H9 (cell line): ENCODE measurements at regions not wholly inside any gene's neighbourhood (a gene's known extent, or its start where the extent isn't known, plus 50 kb on each side); places are given as distances from the start of the nearest gene placed in this dataset.

Experiments
- DNase-seq: peaks from one replicate; pipeline ENCODE4 v3.0.0-alpha.2; 2017
- H2AFZ ChIP-seq: one replicate; pipeline ENCODE4 v1.6.1; 2013; ENCODE audit warnings: mild to moderate bottlenecking, low read length, control low read depth, moderate library complexity
- H2AK5ac ChIP-seq: 2 replicates; pipeline ENCODE4 v1.6.1; 2013; ENCODE audit warnings: low read length, control low read depth, mixed read lengths; ENCODE audit not compliant: insufficient read length
- H2BK120ac ChIP-seq: one replicate; pipeline ENCODE4 v1.6.1; 2013; ENCODE audit warnings: low read depth, mild to moderate bottlenecking, low read length, control low read depth, inconsistent platforms; ENCODE audit not compliant: poor library complexity, severe bottlenecking
- H2BK12ac ChIP-seq: 2 replicates; pipeline ENCODE4 v1.6.1; 2013; ENCODE audit warnings: low read length, control low read depth, mixed read lengths, low read depth; ENCODE audit not compliant: insufficient read length
- H2BK15ac ChIP-seq: 2 replicates; pipeline ENCODE4 v1.6.1; 2013; ENCODE audit warnings: low read depth, low read length, control low read depth
- H2BK20ac ChIP-seq: one replicate; pipeline ENCODE4 v1.6.1; 2013; ENCODE audit warnings: low read depth, mild to moderate bottlenecking, low read length, control low read depth, inconsistent platforms; ENCODE audit not compliant: poor library complexity, severe bottlenecking
- H2BK5ac ChIP-seq: 2 replicates; pipeline ENCODE4 v1.6.1; 2013; ENCODE audit warnings: low read length, control low read depth, mixed read lengths; ENCODE audit not compliant: insufficient read length
- H3K14ac ChIP-seq: 2 replicates; pipeline ENCODE4 v1.6.1; 2013; ENCODE audit warnings: low read length, control low read depth; ENCODE audit not compliant: insufficient read depth
- H3K18ac ChIP-seq: 2 replicates; pipeline ENCODE4 v1.6.1; 2013; ENCODE audit warnings: low read depth, mild to moderate bottlenecking, mixed read lengths, low read length, control low read depth; ENCODE audit not compliant: insufficient read length
- H3K23ac ChIP-seq: 2 replicates; pipeline ENCODE4 v1.6.1; 2013; ENCODE audit warnings: low read length, control low read depth, mixed read lengths, low read depth; ENCODE audit not compliant: insufficient read length
- H3K23me2 ChIP-seq: 2 replicates; pipeline ENCODE4 v1.6.1; 2013; ENCODE audit warnings: low read depth, mild to moderate bottlenecking, mixed read lengths, low read length, control low read depth; ENCODE audit not compliant: insufficient read length, poor library complexity, severe bottlenecking
- H3K27ac ChIP-seq: 2 replicates; pipeline ENCODE4 v1.5.1; 2013; ENCODE audit warnings: low read length, control low read depth, mixed read lengths, low read depth; ENCODE audit not compliant: insufficient read length
- H3K27me3 ChIP-seq: 2 replicates; pipeline ENCODE4 v1.6.1; 2013; ENCODE audit warnings: low read length, control low read depth, inconsistent platforms; ENCODE audit not compliant: insufficient read depth
- H3K4ac ChIP-seq: 2 replicates; pipeline ENCODE4 v1.6.1; 2013; ENCODE audit warnings: low read depth, mild to moderate bottlenecking, control low read depth, inconsistent platforms, low read length, moderate library complexity
- H3K4me1 ChIP-seq: 2 replicates; pipeline ENCODE4 v1.6.1; 2013; ENCODE audit warnings: low read length, control low read depth, inconsistent platforms; ENCODE audit not compliant: insufficient read depth
- H3K4me2 ChIP-seq: 2 replicates; pipeline ENCODE4 v1.6.1; 2013; ENCODE audit warnings: low read length, control low read depth, mixed read lengths; ENCODE audit not compliant: insufficient read length, insufficient read depth
- H3K56ac ChIP-seq: 2 replicates; pipeline ENCODE4 v1.6.1; 2013; ENCODE audit warnings: low read depth, mild to moderate bottlenecking, mixed read lengths, low read length, control low read depth; ENCODE audit not compliant: insufficient read length
- H3K79me1 ChIP-seq: 2 replicates; pipeline ENCODE4 v1.6.1; 2013; ENCODE audit warnings: low read depth, mild to moderate bottlenecking, moderate library complexity, low read length, control low read depth, inconsistent platforms; ENCODE audit not compliant: insufficient read depth, poor library complexity, severe bottlenecking
- H3K79me2 ChIP-seq: 2 replicates; pipeline ENCODE4 v1.6.1; 2013; ENCODE audit warnings: low read length, control low read depth, inconsistent platforms; ENCODE audit not compliant: insufficient read depth
- H3K9ac ChIP-seq: 2 replicates; pipeline ENCODE4 v1.6.1; 2013; ENCODE audit warnings: low read length, control low read depth, mixed read lengths; ENCODE audit not compliant: insufficient read length; ENCODE audit errors: extremely low read depth
- H3K9me3 ChIP-seq: one replicate; pipeline ENCODE4 v1.6.1; 2013; ENCODE audit warnings: low read depth, low read length, inconsistent platforms; ENCODE audit not compliant: control insufficient read depth
- H3T11ph ChIP-seq: one replicate; pipeline ENCODE4 v1.6.1; 2013; ENCODE audit warnings: mild to moderate bottlenecking, low read length, control low read depth, inconsistent platforms
- H4K20me1 ChIP-seq: one replicate; pipeline ENCODE4 v1.6.1; 2013; ENCODE audit not compliant: control insufficient read depth, insufficient read length, insufficient read depth
- H4K5ac ChIP-seq: 2 replicates; pipeline ENCODE4 v1.6.1; 2013; ENCODE audit warnings: low read depth, mild to moderate bottlenecking, mixed read lengths, low read length, control low read depth; ENCODE audit not compliant: insufficient read length
- H4K8ac ChIP-seq: replicated peaks from 2 replicates; pipeline ENCODE4 v1.6.1; 2013; ENCODE audit warnings: low read length, control low read depth, mixed read lengths, low read depth; ENCODE audit not compliant: insufficient read length
- H4K91ac ChIP-seq: 2 replicates; pipeline ENCODE4 v1.6.1; 2013; ENCODE audit warnings: low read depth, mild to moderate bottlenecking, moderate library complexity, mixed read lengths, low read length, control low read depth; ENCODE audit not compliant: insufficient read length
- H3K27ac Mint-ChIP-seq, 3 experiments: 2 replicates in 2 of 3; 3 replicates in 1 of 3; pipeline ENCODE4 v1.8.0; 2020 to 2021; ENCODE audit warnings: mixed read lengths in 3 of 3, mild to moderate bottlenecking in 1 of 3, moderate library complexity in 1 of 3
- H3K27me3 Mint-ChIP-seq: 2 replicates; pipeline ENCODE4 v1.8.0; 2021; ENCODE audit warnings: low read depth, mild to moderate bottlenecking, moderate library complexity, mixed read lengths
- H3K36me3 Mint-ChIP-seq, 3 experiments: 2 replicates in 2 of 3; 3 replicates in 1 of 3; pipeline ENCODE4 v1.8.0; 2020 to 2021; ENCODE audit warnings: low read depth in 3 of 3, mixed read lengths in 3 of 3; ENCODE audit not compliant: insufficient read depth in 1 of 3
- H3K4me1 Mint-ChIP-seq, 2 experiments: 2 replicates each; pipeline ENCODE4 v1.8.0; 2020; ENCODE audit warnings: mixed read lengths in 2 of 2
- H3K4me3 Mint-ChIP-seq, 2 experiments: 2 replicates in 1 of 2; 3 replicates in 1 of 2; pipeline ENCODE4 v1.8.0; 2020 to 2021; ENCODE audit warnings: mild to moderate bottlenecking in 2 of 2, mixed read lengths in 2 of 2, moderate library complexity in 1 of 2
- H3K9me3 Mint-ChIP-seq, 2 experiments: 2 replicates in 1 of 2; 3 replicates in 1 of 2; pipeline ENCODE4 v1.8.0; 2020; ENCODE audit warnings: mild to moderate bottlenecking in 2 of 2, mixed read lengths in 2 of 2, moderate library complexity in 1 of 2
- CTCF ChIP-seq: fragments of 200-600 bp; sonication (generic); conservative IDR thresholded peaks from 3 replicates; pipeline ENCODE4 v1.8.0; 2021; ENCODE audit warnings: antibody characterized with exemption, mild to moderate bottlenecking
- WGBS: extraction: QIAGEN DNeasy Blood & Tissue Kit; methylation state at CpG from one replicate; pipeline ENCODE4 v1.1.7; 2013; ENCODE audit warnings: missing lambda C conversion rate, low lambda C conversion rate, mixed read lengths; ENCODE audit not compliant: insufficient read length; ENCODE audit errors: extremely low coverage; 5-methylcytosine and 5-hydroxymethylcytosine counted together

- H4K5ac ChIP-seq: no peak overlapping the region
- DNase-seq: no peak
- no peak overlapping the region for H3K27ac ChIP-seq
- H3K56ac ChIP-seq: no peak overlapping the region
- H3K9me3 ChIP-seq: no peaks in the 10 kb centered on the region
- no peak overlapping the region for H2BK120ac ChIP-seq
- no peak overlapping the region for H2AK5ac ChIP-seq
- H3K4me2 ChIP-seq: no peak overlapping the region
- no peak overlapping the region for H3T11ph ChIP-seq
- peaks cover 0 to 2% (median 2%) of the 10 kb centered on the region in 3 experiments; a peak in 4 of 7 replicates for H3K36me3 Mint-ChIP-seq
- H2BK12ac ChIP-seq: no peak overlapping the region
- H3K23me2 ChIP-seq: no peaks in the 10 kb centered on the region
- no peak overlapping the region for H3K18ac ChIP-seq
- H4K8ac ChIP-seq: no peak overlapping the region
- H4K91ac ChIP-seq: no peak overlapping the region
- H3K4me1 Mint-ChIP-seq: peaks cover 15 to 19% of the 10 kb centered on the region in 2 experiments
- no peak overlapping the region for H3K14ac ChIP-seq
- no peaks in the 10 kb centered on the region for H3K79me2 ChIP-seq
- H3K27ac Mint-ChIP-seq: peak overlapping the region; percentile 9 to 70 (median 16); a peak in 2 of 7 replicates
- no CpG with 5 or more reads among the region's 1 CpG for WGBS
- no peaks in the 10 kb centered on the region for H4K20me1 ChIP-seq
- H2BK20ac ChIP-seq: no peak overlapping the region
- H3K4ac ChIP-seq: no peak overlapping the region
- H3K4me1 ChIP-seq: no peaks in the 10 kb centered on the region
- no peak overlapping the region for H2AFZ ChIP-seq
- no peak overlapping the region for H3K4me3 Mint-ChIP-seq
- H2BK15ac ChIP-seq: no peak overlapping the region
- no peak overlapping the region for H2BK5ac ChIP-seq
- TF ChIP-seq CTCF: no peak
- no peak overlapping the region for H3K9ac ChIP-seq
- H3K23ac ChIP-seq: no peak overlapping the region
- no peaks in the 10 kb centered on the region for H3K27me3 Mint-ChIP-seq
- H3K27me3 ChIP-seq: no peaks in the 10 kb centered on the region
- no peaks in the 10 kb centered on the region for H3K79me1 ChIP-seq
- no peaks in the 10 kb centered on the region; a peak in 1 of 5 replicates for H3K9me3 Mint-ChIP-seq
Observed at GRCh38 chr14:42480255-42480654, 873.6 kb downstream of the LRFN5 start.
